Endothelial cell of umbilical vein (primary cell): ENCODE measurements at regions not wholly inside any gene's neighbourhood (a gene's known extent, or its start where the extent isn't known, plus 50 kb on each side); places are given as distances from the start of the nearest gene placed in this dataset.

Source experiments
- BruUV-seq: library from RNA; stranded (reverse); fragments of 400-500 nt; replicated peaks from 2 replicates; lab custom pipeline; 2021; lab: Mats Ljungman, UMichigan
- CTCF ChIA-PET: fragments of 300-600, 350-600 bp; sonication (Branson Sonifier 250); formaldehyde crosslinking; loops from one replicate; lab custom pipeline; 2021; ENCODE audit warnings: antibody characterized with exemption, inconsistent platforms; lab: Charles Lee
- POLR2A ChIA-PET: fragments of 300-600, 350-600 bp; sonication (Branson Sonifier 250); formaldehyde crosslinking; loops from one replicate; lab custom pipeline; 2021; ENCODE audit warnings: antibody characterized with exemption, inconsistent platforms; lab: Charles Lee
- DNase-seq: peaks from one replicate; pipeline ENCODE4 v3.0.0-alpha.2; 2011; ENCODE audit warnings: low read depth, low spot score
- FAIRE-seq: peaks from 2 replicates; lab custom pipeline; 2011; peaks lifted over from hg19 to GRCh38; lab: Jason Lieb, UNC
- H2AFZ ChIP-seq: 2 replicates; pipeline ENCODE4 v1.6.0; 2012; ENCODE audit warnings: low read depth, low read length, control low read depth, inconsistent platforms
- H3K27ac ChIP-seq: 2 replicates; pipeline ENCODE4 v1.5.1; 2011; ENCODE audit warnings: low read depth, mild to moderate bottlenecking, control low read depth, low read length, moderate library complexity; ENCODE audit not compliant: insufficient read depth
- H3K27me3 ChIP-seq, 2 experiments: 2 replicates each; pipeline versions ENCODE4 v1.6.0 to v1.6.1; 2011; ENCODE audit warnings: low read length in 2 of 2, mixed read lengths in 1 of 2; ENCODE audit not compliant: control insufficient read depth in 2 of 2, insufficient read depth in 2 of 2
- H3K36me3 ChIP-seq, 2 experiments: 2 replicates in 1 of 2; 3 replicates in 1 of 2; pipeline ENCODE4 v1.5.1; 2011; ENCODE audit warnings: low read length in 2 of 2, mild to moderate bottlenecking in 1 of 2, moderate library complexity in 1 of 2; ENCODE audit not compliant: control insufficient read depth in 2 of 2, insufficient read depth in 2 of 2; ENCODE audit errors: extremely low read depth in 1 of 2
- H3K4me1 ChIP-seq: 3 replicates; pipeline ENCODE4 v1.5.1; 2011; ENCODE audit warnings: mild to moderate bottlenecking, low read length; ENCODE audit not compliant: control insufficient read depth, insufficient read depth; ENCODE audit errors: extremely low read depth
- H3K4me2 ChIP-seq: 2 replicates; pipeline ENCODE4 v1.6.1; 2011; ENCODE audit warnings: low read length, control low read depth, mixed read lengths; ENCODE audit not compliant: insufficient read depth
- H3K4me3 ChIP-seq, 3 experiments: fragments of 200-600 bp in 1 of 3; sonication (generic), shearing (Covaris generic) in 1 of 3; replicated peaks in 1 of 3; 2 replicates each; pipeline ENCODE4 v1.5.1; 2011 to 2016; ENCODE audit warnings: control low read depth in 3 of 3, low read length in 3 of 3, mild to moderate bottlenecking in 2 of 3, inconsistent platforms in 1 of 3, low read depth in 1 of 3, moderate library complexity in 1 of 3; ENCODE audit not compliant: insufficient read depth in 1 of 3
- H3K79me2 ChIP-seq: 2 replicates; pipeline ENCODE4 v1.6.0; 2012; ENCODE audit warnings: low read length, inconsistent platforms; ENCODE audit not compliant: control insufficient read depth, insufficient read depth
- H3K9ac ChIP-seq: replicated peaks from 2 replicates; pipeline ENCODE3; 2011; ENCODE audit warnings: low read length, control low read depth; ENCODE audit not compliant: insufficient read depth; ENCODE audit errors: extremely low read depth
- H3K9me1 ChIP-seq: replicated peaks from 3 replicates; pipeline ENCODE4 v1.6.0; 2011; ENCODE audit warnings: mild to moderate bottlenecking, low read length; ENCODE audit not compliant: control insufficient read depth, insufficient read depth; ENCODE audit errors: extremely low read depth
- H3K9me3 ChIP-seq: replicated peaks from 2 replicates; pipeline ENCODE4 v1.5.1; 2012; ENCODE audit warnings: low read length, inconsistent platforms; ENCODE audit not compliant: control insufficient read depth, insufficient read depth
- H4K20me1 ChIP-seq: replicated peaks from 2 replicates; pipeline ENCODE3; 2011; ENCODE audit warnings: mild to moderate bottlenecking, low read length; ENCODE audit not compliant: control insufficient read depth, insufficient read depth; ENCODE audit errors: extremely low read depth
- EZH2 ChIP-seq: IDR thresholded peaks from 2 replicates; pipeline ENCODE4 v1.6.1; 2012; ENCODE audit warnings: borderline replicate concordance, low read depth, mild to moderate bottlenecking, moderate library complexity, low read length, inconsistent platforms; ENCODE audit not compliant: severe bottlenecking
- JUN ChIP-seq: IDR thresholded peaks from 2 replicates; pipeline ENCODE4 v1.6.1; 2011; ENCODE audit warnings: borderline replicate concordance, low read depth; ENCODE audit not compliant: insufficient read length, insufficient read depth
- MAX ChIP-seq: IDR thresholded peaks from 2 replicates; pipeline ENCODE4 v1.6.1; 2011; ENCODE audit not compliant: insufficient read depth, insufficient read length
- POLR2A ChIP-seq: IDR thresholded peaks from 2 replicates; pipeline ENCODE4 v1.6.1; 2012; ENCODE audit warnings: low read depth, mild to moderate bottlenecking, control low read depth, low read length
- dilution Hi-C: fragments of 300-500 bp; cut with MboI; formaldehyde crosslinking; loops from one replicate; pipeline ENCODE4 v1.15.0; 2019; ENCODE audit warnings: low sequenced_read_pairs; ENCODE audit not compliant: extremely low pct_ligation_motif_present
- intact Hi-C: fragments of 100-400 bp; cut with micrococcal nuclease; formaldehyde crosslinking; loops from one replicate; pipeline ENCODE4 v1.10.0; 2022

DNA sequence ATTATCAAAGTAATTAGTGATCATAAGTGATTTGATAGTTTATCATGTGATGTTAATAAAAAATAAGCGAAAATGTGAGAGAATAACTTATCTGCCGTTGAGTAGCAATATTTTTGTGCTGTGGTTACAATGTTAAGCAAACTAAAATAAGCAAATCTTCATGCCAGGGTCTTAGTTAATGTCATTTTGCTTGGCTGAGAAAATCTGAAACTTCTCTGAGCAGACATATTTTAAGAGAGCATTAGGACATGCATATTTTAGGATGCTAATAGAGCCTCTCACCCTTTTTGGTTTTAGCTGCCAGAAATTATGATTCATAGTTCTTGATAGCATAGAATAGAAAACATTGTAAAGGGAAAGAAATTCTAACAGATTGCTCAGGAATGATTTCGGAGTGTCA is 233.5 kb upstream of the ZEB2 start:
- POLR2A ChIA-PET: no interaction called here
- no peak overlapping the region for H3K27ac ChIP-seq
- H3K36me3 ChIP-seq: no peaks in the 10 kb centered on the region
- no peak overlapping the region for H3K4me3 ChIP-seq
- dilution Hi-C loops (no loop called here), intact Hi-C loops (no loop called here)
- no peaks in the 10 kb centered on the region for H3K27me3 ChIP-seq
- H3K9me3 ChIP-seq: no peaks in the 10 kb centered on the region
- no peaks in the 10 kb centered on the region for H3K4me1 ChIP-seq
- BruUV-seq: no TSS peak
- no peak for FAIRE-seq
- no peaks in the 10 kb centered on the region for H4K20me1 ChIP-seq
- H3K4me2 ChIP-seq: no peak overlapping the region
- H3K9ac ChIP-seq: no peak overlapping the region
- no peaks in the 10 kb centered on the region for H3K79me2 ChIP-seq
- DNase-seq: no peak
- CTCF ChIA-PET: no interaction called here
- no peak overlapping the region for H2AFZ ChIP-seq
- TF ChIP-seq MAX (no peak), POLR2A (no peak)
- H3K9me1 ChIP-seq: no peaks in the 10 kb centered on the region

DNA sequence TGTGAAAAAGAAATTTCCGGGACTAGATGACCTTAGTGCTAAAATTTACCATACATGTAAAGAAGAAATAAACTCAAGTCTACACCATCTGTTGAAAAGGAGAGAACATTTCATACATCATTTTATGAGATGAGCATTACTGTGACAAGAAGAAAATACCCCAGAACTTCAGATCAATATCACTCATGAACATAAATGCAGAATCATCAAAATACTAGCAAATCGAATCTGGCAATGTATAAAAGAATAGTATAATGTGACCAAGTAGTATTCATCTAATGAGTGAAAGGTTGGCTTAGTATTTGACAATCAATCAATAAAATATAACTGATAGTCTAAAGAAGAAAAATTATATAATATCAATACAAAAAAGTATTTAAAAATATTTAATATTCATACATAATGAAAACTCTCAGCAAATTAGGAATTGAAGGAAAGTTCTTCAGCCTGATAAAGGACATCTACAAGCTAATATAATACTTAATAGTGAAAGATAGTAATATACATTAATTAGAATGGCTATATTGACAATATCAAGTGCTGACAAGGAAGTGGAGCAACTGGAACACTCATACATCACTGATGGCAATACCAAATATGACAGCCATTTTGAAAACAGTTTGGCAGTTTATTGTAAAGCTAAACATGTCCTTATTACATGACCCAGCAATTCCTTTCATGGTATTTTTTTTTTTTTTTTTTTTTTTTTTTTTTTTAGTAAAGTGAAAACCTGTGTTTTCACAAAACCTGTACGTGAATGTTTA is 231.4 kb upstream of the ZEB2 start:
- intact Hi-C loops (no loop called here), dilution Hi-C loops (no loop called here)
- Histone ChIP-seq H3K79me2 (no peaks in the 10 kb centered on the region), H3K4me3 (no peak overlapping the region), H3K36me3 (no peaks in the 10 kb centered on the region), H3K27me3 (no peaks in the 10 kb centered on the region), H3K4me1 (no peaks in the 10 kb centered on the region), H3K9me1 (no peaks in the 10 kb centered on the region), H3K9me3 (no peaks in the 10 kb centered on the region), H3K27ac (no peak overlapping the region), H3K4me2 (no peak overlapping the region), H4K20me1 (no peaks in the 10 kb centered on the region), H3K9ac (no peak overlapping the region), H2AFZ (no peak overlapping the region)
- FAIRE-seq (no peak), DNase-seq (no peak)
- BruUV-seq: no TSS peak
- ChIA-PET POLR2A (no interaction called here), CTCF (no interaction called here)
- TF ChIP-seq MAX (no peak), JUN (no peak), EZH2 (no peak)
